Stimulated activated naive CD8-positive, alpha-beta T cell treated with anti-CD3 and anti-CD28 coated beads, Interleukin-15, amount 100 ng/mL, for 72 hours (primary cell): ENCODE measurements at regions not wholly inside any gene's neighbourhood (a gene's known extent, or its start where the extent isn't known, plus 50 kb on each side); places are given as distances from the start of the nearest gene placed in this dataset.
"Not testable (repeated sequence)": the region's sequence is repeated elsewhere in the genome, so short reads cannot be mapped to it uniquely, and the experiment has no call there.

Experiments used
- ATAC-seq: fragments of 150-1000 bp; cut with Tn5 transposase; 2 replicates; pipeline ENCODE4 v1.10.0; 2021; ENCODE audit warnings: mild to moderate bottlenecking, moderate library complexity
- DNase-seq, 2 donors: peaks; one replicate each; pipeline ENCODE4 v3.0.0; 2021 to 2022
- H3K27ac Mint-ChIP-seq, 2 donors: one replicate each; pipeline ENCODE4 v1.8.0; 2022; ENCODE audit warnings: mild to moderate bottlenecking in 2 of 2, mixed read lengths in 2 of 2, moderate library complexity in 2 of 2
- H3K27me3 Mint-ChIP-seq: one replicate; pipeline ENCODE4 v1.8.0; 2022; ENCODE audit warnings: mixed read lengths
- H3K4me1 Mint-ChIP-seq: one replicate; pipeline ENCODE4 v1.8.0; 2022; ENCODE audit warnings: mild to moderate bottlenecking, mixed read lengths
- H3K4me3 Mint-ChIP-seq, 2 donors: one replicate each; pipeline ENCODE4 v1.8.0; 2022; ENCODE audit warnings: mild to moderate bottlenecking in 2 of 2, mixed read lengths in 2 of 2, moderate library complexity in 1 of 2
- H3K9me3 Mint-ChIP-seq, 2 donors: one replicate each; pipeline ENCODE4 v1.8.0; 2022; ENCODE audit warnings: mixed read lengths in 2 of 2

DNA sequence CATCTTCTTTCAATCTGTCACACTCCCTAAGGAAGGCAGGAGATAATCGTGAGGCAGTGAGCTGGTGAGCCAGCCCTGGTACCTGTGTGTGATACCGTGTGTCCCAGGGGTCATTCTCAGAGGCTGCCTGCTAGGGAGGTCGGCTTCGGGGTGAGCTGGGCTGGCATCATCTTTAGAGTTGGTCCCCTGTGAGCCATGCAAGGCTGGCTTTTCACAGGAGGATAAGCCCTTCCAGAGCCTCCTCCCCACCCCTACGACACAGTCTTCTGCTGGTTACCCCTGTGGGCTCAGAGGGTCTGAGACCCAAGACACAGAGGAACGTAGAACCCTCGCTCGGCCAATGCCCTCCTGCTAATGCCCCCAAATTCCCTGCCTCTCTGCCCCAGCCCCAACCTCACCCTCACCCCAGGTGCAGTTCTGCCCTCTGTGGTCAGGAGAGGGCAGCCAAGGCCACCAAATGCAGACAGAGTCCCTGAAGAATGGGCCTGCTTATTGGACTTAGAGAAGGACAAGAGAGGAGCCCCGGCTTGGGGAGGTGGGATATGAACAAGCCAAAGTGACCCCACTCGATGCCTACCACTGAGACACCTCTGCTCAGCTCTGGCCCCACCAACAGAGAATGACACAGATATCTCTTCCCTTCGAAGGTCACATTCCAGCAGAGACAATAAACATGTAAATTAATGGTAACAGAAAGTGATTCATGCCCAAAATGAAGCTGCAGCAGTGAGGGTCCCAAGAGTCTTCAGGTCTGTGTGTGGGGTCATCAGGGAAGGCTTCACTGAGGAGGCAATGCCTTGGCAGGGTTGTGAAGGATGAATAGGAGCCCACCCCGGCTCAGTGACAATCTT is 80.8 kb upstream of the CCL1 start:
- H3K4me3 Mint-ChIP-seq: no peak overlapping the region
- H3K4me1 Mint-ChIP-seq: no peaks in the 10 kb centered on the region
- DNase-seq (peak in 1 of 2 donors; percentile 18), ATAC-seq (peak; percentile 60)
- H3K9me3 Mint-ChIP-seq: no peaks in the 10 kb centered on the region
- peaks cover 53% of the 10 kb centered on the region for H3K27me3 Mint-ChIP-seq
- no peak overlapping the region for H3K27ac Mint-ChIP-seq

DNA sequence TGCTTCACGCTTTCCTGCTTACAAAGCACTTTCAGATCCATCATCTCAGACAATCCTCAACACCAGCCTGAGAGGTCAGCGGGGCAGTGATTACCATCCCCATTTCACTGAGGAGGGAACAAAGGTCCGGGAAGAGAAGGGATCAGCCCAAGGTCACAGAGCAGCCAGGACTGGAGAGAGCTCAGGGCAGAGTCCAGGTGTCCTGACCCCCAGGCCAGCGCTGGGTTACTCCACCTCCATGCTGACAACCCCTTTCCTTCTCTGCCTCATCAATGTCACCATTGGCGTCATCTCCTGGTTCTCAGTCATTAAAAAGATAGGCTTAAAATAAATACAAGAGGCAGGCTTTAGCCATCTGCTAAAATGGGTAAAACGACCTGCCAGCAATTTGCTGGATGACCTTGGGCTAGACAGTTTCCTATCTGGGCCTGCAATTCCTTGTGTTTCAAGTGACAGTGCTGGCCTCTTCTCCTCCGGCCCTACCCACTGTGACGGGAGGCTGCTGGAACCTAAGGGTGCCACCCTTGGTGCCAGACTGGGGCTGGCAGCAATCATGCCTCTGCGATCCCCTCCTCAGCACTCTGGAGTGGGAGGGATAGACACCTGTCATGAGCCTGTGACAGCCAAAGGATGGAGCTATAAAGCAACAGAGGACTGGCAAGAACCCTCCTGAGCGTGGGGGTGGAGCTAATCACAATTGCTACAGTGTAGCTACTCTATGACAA is 79.5 kb upstream of the CCL1 start:
- Mint-ChIP-seq H3K9me3 (no peaks in the 10 kb centered on the region), H3K27ac (no peak overlapping the region), H3K27me3 (peaks cover 44% of the 10 kb centered on the region), H3K4me3 (no peak overlapping the region), H3K4me1 (no peaks in the 10 kb centered on the region)
- DNase-seq (no peak), ATAC-seq (no peak)

DNA sequence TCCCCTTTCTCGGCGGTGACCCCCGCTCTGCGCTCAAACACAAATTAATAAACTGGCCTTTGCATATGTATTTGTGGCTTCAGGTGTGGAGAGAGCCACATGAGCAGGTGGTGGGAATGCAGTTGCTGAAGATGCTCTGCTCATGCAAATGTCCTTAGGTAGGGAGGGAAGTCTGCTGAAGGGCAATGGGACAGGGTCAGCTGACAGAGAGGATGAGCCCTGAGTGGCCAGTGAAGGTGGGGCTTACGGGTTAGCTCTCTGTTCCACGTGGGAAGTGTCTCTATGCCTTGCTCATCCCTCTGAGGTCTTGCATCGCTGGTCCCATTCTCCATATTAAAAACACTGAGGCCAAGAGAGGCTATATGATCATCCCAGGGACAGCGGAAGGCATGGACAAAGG is 74.2 kb upstream of the CCL1 start:
- Mint-ChIP-seq H3K27me3 (peaks cover 26% of the 10 kb centered on the region), H3K27ac (no peak overlapping the region), H3K4me1 (no peaks in the 10 kb centered on the region), H3K9me3 (no peaks in the 10 kb centered on the region), H3K4me3 (no peak overlapping the region)
- no peak for ATAC-seq
- no peak for DNase-seq

DNA sequence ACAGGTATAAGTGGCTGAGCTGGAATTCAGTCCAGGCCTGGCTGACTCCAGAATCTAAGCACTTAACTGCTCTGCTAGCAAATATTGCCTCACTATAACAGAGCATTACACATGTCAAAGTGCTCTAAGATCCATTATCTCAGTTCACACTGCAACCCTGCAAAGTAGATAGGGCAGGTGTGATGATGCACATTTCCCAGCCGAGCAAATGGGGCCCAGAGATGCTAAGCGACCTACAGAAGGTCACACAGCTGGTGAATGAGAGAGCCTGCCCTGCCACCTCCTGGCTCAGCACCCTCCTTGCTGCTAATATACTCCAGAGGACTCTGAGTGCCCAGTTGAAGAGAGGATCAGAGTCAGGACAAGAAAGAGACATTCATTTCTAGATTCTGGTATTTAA is 73.6 kb upstream of the CCL1 start:
- Mint-ChIP-seq H3K9me3 (no peaks in the 10 kb centered on the region), H3K27me3 (peaks cover 24% of the 10 kb centered on the region), H3K4me1 (no peaks in the 10 kb centered on the region), H3K27ac (no peak overlapping the region), H3K4me3 (no peak overlapping the region)
- ATAC-seq (no peak), DNase-seq (no peak)

DNA sequence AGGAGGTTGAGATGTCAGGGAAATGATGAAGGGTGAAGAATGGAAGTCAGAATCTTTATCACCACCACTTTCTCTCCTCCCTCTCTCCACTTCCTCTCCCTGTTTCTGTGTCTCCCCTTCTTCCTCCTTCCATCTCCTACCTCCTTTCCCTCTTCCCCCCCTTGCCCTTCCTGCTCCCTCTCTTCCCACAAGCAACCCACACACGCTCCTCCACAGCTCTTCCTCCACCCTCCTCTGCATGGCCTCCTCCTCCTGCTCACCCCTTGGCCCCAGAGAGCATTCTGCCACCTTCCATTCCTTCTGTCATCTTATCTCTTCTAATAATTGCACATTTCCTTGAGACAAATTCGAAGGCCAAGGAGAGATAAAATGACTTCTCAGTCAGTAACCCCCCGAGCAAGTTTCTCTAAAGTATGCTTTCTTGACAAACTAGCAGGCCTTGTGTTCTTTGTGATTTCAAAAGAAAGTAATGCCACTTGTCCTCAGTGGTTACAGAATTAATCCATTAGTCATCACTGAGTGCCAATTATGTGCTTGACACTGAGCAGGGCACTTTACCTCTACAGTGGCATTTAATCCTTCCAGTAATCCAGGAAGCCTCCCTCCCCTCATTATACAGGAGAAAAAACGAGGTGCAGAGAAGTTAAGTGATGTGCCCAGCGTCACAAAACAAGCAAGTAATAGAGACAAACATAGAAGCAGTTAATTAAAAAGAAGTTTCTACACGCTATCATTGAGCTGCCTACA is 72.3 kb upstream of the CCL1 start:
- H3K4me3 Mint-ChIP-seq: no peak overlapping the region
- H3K9me3 Mint-ChIP-seq: no peaks in the 10 kb centered on the region
- H3K4me1 Mint-ChIP-seq: no peaks in the 10 kb centered on the region
- DNase-seq (no peak), ATAC-seq (no peak)
- peaks cover 19% of the 10 kb centered on the region for H3K27me3 Mint-ChIP-seq
- H3K27ac Mint-ChIP-seq: peak overlapping the region in 1 of 2 donors; percentile 45

DNA sequence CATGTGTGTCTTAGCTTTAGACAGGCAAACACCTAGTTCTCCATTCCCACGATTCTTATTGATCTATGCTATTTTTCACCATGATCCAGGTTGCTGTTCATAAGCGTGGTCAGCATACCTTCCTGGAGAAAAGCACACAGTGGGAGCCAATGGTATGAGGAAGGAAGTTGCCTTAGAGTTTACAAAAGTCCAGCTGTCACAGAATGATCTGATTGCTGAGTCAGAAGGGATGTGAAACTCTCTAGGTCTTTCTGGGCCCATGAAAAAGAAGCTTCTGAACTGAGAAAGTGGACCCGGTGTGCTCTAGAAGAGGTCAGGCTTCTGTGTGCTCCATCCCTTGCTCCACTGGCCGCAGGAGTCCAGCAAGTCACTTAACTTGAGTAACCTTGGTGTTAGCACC is 71.0 kb upstream of the CCL1 start:
- DNase-seq (no peak), ATAC-seq (no peak)
- H3K4me1 Mint-ChIP-seq: no peaks in the 10 kb centered on the region
- no peak overlapping the region for H3K4me3 Mint-ChIP-seq
- H3K9me3 Mint-ChIP-seq: no peaks in the 10 kb centered on the region
- H3K27me3 Mint-ChIP-seq: peaks cover 14% of the 10 kb centered on the region
- no peak overlapping the region for H3K27ac Mint-ChIP-seq

DNA sequence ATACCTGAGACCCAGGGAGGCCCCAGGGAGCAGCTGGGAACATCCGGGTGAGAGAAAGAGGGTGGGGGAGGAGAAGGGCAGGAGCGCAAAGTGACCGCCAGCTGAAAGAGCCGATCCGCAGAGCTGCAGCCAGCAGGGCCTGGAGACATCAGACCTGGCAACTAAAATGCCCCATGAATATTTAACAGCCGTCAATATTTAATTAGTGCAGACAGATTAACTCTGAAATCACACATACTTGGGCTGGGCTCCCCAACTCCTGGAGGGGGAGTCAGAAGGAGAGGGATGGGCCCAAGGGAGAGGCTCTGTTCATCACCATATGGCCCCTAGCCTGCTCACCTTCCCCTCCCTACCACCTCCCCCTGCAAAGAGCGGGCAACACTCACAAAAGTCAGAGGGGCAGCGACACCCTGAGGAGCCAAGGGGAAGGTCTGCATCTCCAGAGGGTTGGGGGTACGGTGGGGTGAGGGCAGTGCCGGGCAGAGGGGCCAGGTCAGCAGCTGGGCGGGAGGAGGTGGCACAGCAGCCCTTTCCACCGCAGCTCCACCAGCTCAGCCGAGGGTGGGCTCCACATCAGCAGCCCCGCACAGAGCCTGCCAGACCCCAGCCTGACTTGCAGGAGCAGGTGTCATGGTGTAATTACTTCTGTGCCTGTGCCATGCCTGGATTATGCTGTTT is 61.9 kb upstream of the CCL1 start:
- DNase-seq: no peak
- Mint-ChIP-seq H3K4me1 (no peaks in the 10 kb centered on the region), H3K27ac (no peak overlapping the region), H3K4me3 (no peak overlapping the region), H3K27me3 (peaks cover 61% of the 10 kb centered on the region), H3K9me3 (no peaks in the 10 kb centered on the region)
- ATAC-seq: no peak

DNA sequence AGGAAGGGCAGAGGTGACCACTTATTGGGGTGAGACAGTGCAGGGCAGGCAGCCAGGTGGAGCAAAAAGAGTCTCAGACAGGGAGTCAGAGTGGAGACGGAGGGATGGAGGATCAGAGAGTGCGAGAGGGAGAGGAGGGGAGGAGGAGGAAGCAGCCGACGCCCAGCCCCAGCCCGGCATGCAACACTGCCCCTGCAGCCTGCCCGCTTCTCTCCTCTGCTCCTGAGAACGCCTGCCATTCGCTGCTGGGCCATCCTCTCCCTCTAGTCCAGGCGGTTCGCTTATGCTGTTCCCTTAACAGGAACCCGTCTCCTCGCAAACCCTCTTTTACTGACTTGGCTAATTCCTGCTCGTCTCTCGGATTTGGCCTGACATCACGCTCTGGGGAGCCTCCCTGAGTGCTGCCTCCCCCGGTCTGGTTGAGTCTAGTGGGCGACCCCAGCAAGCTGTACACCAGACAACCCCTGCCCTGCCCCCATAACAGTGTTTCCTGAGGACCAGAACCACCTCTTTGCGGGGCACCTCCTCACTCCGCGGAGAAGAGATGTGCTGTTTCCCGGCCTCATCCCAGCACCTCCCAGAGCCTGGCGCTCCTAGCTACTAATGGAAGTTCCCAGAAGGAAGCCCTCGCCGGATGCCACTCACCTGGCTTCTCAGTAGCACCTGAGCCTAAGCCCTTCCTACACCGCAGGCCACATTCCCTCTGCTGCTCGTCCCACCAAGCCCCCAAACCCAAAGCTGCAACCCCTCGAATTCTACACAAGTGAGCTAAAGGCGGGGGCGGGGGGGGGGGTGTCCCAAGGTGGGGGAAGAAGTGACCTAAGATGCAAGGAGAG is 61.2 kb upstream of the CCL1 start:
- ATAC-seq (no peak), DNase-seq (no peak)
- Mint-ChIP-seq H3K9me3 (no peaks in the 10 kb centered on the region), H3K4me3 (no peak overlapping the region), H3K27me3 (peaks cover 64% of the 10 kb centered on the region), H3K27ac (no peak overlapping the region), H3K4me1 (no peaks in the 10 kb centered on the region)

DNA sequence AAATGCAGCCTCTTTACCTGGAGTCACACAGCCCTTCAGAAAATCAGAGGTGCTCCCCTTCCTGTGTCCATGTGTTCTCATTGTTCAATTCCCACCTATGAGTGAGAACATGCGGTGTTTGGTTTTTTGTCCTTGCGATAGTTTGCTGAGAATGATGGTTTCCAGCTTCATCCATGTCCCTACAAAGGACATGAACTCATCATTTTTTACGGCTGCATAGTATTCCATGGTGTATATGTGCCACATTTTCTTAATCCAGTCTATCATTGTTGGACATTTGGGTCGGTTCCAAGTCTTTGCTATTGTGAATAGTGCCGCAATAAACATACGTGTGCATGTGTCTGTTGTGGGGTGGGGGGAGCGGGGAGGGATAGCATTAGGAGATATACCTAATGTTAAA is 60.3 kb upstream of the CCL1 start:
- not testable (repeated sequence) for H3K9me3 Mint-ChIP-seq

DNA sequence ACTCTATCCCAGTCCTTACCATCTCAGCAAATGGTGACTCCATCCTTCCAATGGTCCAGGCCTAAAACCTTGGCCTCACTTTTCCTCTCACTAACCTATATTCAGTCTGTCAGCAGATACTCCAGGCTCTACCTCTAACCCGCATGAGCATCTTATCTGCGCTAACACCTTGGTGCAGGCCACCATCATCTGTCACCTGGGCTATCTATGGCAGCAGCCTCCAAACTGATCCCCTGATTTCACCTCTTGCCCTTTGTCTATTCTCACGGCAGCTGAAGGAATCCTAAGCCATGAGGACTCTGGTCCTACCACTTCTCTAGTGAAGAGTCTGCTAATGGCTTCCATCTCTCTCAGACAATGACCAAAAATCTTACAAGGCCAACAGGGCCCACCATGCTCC is 57.9 kb upstream of the CCL1 start:
- DNase-seq: no peak
- Mint-ChIP-seq H3K4me1 (no peaks in the 10 kb centered on the region), H3K27ac (no peak overlapping the region), H3K4me3 (no peak overlapping the region), H3K9me3 (no peaks in the 10 kb centered on the region), H3K27me3 (peaks cover 49% of the 10 kb centered on the region)
- no peak for ATAC-seq

More for the DNA sequence above, 60.3 kb upstream of the CCL1 start:
- H3K4me3 Mint-ChIP-seq, ATAC-seq, DNase-seq, H3K27ac Mint-ChIP-seq, H3K4me1 Mint-ChIP-seq: not testable (repeated sequence)
- H3K27me3 Mint-ChIP-seq: peaks cover 57% of the 10 kb centered on the region

DNA sequence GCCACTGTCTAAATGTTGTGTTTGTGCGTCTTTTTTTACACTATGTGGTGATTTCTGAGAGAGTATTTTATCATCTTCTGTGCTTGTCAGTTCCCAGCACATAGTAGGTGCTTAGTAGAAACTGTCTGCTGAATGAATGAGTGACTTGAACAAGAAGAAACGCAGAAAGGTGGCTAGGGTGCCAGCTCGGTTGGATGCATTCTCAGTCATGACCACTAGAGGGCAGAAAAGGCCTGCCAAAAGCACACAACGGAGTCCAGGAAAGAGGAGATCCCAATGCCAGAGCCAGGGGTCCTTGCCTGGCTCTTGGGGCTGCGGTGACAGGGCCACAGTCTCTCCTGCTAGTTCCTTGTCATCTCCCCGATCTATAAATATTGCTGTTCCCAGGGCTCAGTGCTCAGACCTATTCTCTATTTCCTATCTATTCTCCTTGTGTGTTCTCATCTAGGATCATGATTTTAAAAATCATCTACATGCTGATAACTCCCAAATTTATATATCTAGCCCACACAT is 57.3 kb upstream of the CCL1 start:
- Mint-ChIP-seq H3K4me1 (no peaks in the 10 kb centered on the region), H3K4me3 (no peak overlapping the region), H3K9me3 (no peaks in the 10 kb centered on the region), H3K27ac (no peak overlapping the region), H3K27me3 (peaks cover 46% of the 10 kb centered on the region)
- peak; percentile 60 to 64 for DNase-seq
- ATAC-seq: peak; percentile 55

DNA sequence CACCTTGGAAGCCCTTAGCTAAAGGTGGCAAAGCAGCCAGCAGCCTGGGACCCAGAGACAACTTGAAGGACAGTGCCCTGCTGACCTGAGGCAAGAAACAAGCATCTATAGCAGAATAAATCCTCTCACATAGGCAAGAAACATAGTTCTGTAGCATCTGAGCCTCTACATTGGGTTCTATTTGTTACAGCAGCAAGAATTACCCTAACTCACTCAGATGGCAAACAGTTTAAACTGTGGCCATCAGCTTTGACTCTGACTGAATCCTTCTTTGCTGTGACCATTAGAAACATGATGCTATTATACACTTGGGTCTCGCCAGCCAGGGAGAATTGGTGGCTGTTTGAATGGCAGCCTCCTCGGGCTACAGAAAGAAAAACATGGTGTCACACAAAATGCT is 53.1 kb upstream of the CCL1 start:
- no peak overlapping the region for H3K27ac Mint-ChIP-seq
- no peaks in the 10 kb centered on the region for H3K9me3 Mint-ChIP-seq
- H3K4me3 Mint-ChIP-seq: no peak overlapping the region
- no peaks in the 10 kb centered on the region for H3K4me1 Mint-ChIP-seq
- no peak for ATAC-seq
- DNase-seq: no peak
- peaks cover 27% of the 10 kb centered on the region for H3K27me3 Mint-ChIP-seq

DNA sequence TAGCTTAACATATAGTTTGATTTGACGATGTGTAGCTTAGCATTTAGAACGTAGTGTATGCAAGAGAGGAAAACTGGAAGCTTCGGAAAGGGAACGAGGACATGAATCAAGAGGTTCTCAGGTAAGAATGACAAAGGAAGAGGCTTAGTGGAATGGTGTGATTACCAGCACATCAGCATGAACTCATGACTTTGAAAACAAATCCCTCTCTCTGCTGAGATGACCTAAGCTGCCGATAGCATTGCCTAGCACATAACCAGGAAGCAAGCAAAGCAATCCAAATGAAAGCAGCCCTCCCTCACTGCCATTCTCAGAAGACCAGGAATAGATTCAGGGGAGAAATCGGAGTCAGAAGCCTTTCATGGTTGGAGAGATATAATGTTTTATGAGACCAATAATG is 51.3 kb upstream of the CCL1 start:
- no peak overlapping the region for H3K27ac Mint-ChIP-seq
- peaks cover 30% of the 10 kb centered on the region for H3K27me3 Mint-ChIP-seq
- DNase-seq (no peak), ATAC-seq (no peak)
- no peaks in the 10 kb centered on the region for H3K4me1 Mint-ChIP-seq
- H3K9me3 Mint-ChIP-seq: no peaks in the 10 kb centered on the region
- H3K4me3 Mint-ChIP-seq: no peak overlapping the region

DNA sequence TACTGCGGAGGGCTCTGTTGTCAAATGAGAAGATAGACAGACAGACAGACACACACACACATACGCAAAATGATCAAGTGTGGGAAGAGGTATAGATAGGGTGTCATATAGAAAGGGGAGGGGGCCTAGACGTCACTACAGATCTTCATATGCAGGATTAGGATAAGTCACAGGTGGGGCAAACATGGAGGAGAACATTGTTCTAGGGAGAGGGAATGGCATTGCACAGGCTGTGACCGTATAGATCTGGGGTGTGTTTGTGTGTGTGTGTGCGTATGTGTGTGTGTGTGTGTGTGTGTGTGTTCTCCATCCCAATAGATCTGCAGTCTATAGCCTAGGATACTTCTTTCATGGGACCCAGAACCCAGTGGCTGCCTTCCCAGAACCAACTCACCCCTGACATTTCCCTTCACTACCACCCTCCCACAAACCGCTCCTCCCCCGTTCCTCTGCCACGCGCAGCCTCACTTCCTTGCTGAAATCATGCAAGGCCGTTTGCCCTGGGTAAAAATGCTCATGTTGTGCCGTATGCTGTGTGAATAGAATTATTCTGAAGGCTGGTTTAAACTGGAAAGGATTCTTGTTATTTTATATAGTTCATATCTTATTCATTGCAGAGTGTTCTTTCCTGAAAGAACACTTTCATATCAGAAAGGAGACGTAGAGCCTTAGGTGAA is 50.5 kb upstream of the CCL1 start:
- Mint-ChIP-seq H3K4me1 (no peaks in the 10 kb centered on the region), H3K27ac (no peak overlapping the region), H3K27me3 (peaks cover 36% of the 10 kb centered on the region), H3K9me3 (no peaks in the 10 kb centered on the region), H3K4me3 (no peak overlapping the region)
- DNase-seq (no peak), ATAC-seq (no peak)
